ENCODE measurements at regions not wholly inside any gene's neighbourhood (a gene's known extent, or its start where the extent isn't known, plus 50 kb on each side); places are given as distances from the start of the nearest gene placed in this dataset.

DNA sequence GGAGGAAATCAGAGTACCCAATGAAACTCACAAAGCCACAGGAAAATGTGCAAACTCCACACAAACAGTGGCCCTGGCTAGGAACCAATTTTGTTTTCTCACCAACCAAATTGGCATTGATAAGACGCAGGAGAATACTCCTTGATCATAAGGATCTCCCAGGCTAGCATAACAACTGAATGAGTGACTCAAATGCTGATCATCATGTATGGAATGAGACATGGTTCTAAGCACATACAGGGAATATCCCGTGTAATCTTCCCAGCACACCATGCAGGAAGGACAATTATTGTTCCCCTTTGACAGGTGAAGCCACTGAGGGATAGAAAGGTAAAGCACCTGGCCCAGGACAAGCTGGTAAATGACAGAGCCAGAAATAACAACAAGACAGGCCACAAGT is 180.0 kb upstream of the DUSP10 start:
- no peak for TF ChIP-seq POLR2A (IDR thresholded peaks at IDR 0.05; ENCODE audit: low read length)
- no peak for TF ChIP-seq GATA1 (IDR thresholded peaks at IDR 0.05; ENCODE audit: low read depth, low read length)
